VCaP (cell line): ENCODE measurements at regions not wholly inside any gene's neighbourhood (a gene's known extent, or its start where the extent isn't known, plus 50 kb on each side); places are given as distances from the start of the nearest gene placed in this dataset.

Experiments
- H3K27ac ChIP-seq: fragments of 450-650 bp; 2 replicates; pipeline ENCODE4 v1.5.1; 2017
- TF ChIP-seq, protein P1 (sequence below): fragments of 450-650 bp; conservative IDR thresholded peaks from 2 replicates; pipeline ENCODE4 v1.5.1; 2017; ENCODE audit warnings: mild to moderate bottlenecking, moderate library complexity

DNA sequence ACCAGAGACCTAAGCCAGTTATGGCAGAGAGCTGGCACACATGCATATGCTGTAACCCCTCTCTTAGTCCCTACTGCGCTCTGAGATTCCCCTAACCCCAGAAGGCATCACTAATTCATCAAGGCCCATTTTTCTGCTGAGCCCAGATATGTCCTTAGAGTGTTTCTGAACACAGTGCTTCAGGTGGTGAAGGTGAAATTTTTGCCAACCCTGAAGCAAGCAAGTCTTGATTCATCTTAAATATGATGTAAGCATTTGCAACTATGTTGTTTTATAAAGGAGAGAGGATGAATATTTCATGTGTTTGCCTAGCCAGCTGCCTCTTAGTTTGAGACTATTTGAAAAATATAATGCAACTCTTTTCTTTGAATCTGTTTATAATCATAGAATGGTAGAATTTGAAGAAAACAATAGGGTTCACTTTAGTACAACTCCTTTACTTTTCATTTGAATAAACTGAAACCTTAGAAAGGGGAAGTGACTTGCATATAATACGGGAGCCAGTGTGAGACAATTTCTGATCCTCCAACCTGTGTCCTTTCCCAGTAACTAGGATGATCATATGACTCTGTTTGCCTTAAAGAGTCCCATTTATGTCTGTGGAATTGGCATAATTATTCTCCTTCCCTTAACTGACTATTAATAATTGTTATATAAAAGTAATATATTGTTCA, 194.3 kb upstream of the MTNR1B start:
- TF ChIP-seq, protein P1, sequence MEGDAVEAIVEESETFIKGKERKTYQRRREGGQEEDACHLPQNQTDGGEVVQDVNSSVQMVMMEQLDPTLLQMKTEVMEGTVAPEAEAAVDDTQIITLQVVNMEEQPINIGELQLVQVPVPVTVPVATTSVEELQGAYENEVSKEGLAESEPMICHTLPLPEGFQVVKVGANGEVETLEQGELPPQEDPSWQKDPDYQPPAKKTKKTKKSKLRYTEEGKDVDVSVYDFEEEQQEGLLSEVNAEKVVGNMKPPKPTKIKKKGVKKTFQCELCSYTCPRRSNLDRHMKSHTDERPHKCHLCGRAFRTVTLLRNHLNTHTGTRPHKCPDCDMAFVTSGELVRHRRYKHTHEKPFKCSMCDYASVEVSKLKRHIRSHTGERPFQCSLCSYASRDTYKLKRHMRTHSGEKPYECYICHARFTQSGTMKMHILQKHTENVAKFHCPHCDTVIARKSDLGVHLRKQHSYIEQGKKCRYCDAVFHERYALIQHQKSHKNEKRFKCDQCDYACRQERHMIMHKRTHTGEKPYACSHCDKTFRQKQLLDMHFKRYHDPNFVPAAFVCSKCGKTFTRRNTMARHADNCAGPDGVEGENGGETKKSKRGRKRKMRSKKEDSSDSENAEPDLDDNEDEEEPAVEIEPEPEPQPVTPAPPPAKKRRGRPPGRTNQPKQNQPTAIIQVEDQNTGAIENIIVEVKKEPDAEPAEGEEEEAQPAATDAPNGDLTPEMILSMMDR, result no peak
- H3K27ac ChIP-seq, result no peak overlapping the region

DNA sequence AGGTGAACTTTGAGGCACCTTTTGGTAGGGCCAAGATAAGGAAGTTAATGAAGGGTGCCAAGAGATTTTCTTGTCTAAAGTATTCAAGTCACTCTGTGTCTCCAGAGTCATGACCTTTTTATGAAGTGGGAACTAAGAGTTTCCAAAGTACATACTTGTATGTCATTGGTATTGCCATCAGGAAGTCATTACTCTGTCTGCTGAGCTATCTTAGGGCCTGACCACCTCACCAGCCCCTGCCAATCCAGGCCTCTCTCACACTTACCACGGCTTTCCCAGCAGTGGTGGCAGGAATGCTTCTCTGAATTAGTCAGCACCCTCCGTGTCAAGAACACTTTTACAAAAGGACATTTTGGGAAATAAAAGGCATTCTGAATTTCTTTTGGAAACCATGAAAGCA, 192.8 kb upstream of the MTNR1B start:
- no peak overlapping the region for H3K27ac ChIP-seq
- TF ChIP-seq, protein P1, result no peak

DNA sequence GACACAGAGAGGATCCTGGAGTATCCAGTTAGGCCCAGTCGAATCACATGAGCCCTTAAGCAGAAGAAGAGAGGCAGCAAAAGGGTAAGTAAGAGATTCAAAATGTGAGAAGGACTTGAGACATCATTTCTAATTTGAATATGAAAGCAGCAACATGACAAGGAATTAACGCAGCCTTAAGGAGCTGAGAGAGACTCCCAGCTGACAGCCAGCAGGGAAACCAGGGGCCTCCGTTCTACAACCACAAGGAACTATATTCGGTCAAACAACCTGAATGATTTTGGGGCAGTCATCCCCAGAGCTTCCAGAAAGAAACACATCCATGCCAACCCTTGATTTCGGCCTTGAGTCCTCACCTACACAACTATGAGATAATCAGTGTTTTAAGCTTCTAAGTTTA, 189.7 kb upstream of the MTNR1B start:
- H3K27ac ChIP-seq, result no peak overlapping the region
- TF ChIP-seq, protein P1, result no peak

DNA sequence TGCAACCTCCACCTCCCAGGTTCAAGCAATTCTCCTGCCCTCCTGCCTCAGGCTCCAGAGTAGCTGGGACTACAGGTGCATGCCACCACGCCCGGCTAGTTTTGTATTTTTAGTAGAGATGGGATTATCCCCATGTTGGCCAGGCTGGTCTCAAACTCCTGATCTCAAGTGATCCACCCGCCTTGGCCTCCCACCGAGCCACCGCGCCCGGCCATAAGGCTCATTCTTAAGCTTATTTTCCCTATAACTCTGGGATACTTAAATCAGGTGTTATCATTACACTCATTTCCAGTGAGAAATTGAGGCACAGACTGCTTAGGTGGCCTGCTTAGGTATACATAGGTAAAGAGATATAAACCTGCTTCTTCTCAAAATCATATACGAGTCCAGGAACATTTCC, 188.3 kb upstream of the MTNR1B start:
- H3K27ac ChIP-seq, result no peak overlapping the region
- TF ChIP-seq, protein P1, result no peak

DNA sequence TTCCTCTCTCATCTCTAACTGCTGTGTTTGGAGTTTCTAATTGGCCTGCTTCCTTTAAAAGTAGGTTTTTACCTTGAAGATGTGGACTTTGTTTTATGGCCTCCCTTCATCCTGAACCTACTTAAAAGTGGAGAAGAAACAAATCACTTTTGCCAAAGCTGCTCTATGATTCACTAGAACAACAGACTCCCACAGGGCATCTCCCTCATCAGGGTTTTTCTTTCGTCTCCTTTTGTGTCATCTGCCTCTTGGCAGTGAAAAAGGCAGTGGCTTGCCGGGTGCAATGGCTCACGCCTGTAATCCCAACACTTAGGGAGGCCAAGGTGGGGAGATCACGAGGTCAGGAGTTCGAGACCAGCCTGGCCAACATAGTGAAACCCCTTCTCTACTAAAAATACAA, 186.6 kb upstream of the MTNR1B start:
- TF ChIP-seq, protein P1, result no peak
- H3K27ac ChIP-seq, result no peak overlapping the region

DNA sequence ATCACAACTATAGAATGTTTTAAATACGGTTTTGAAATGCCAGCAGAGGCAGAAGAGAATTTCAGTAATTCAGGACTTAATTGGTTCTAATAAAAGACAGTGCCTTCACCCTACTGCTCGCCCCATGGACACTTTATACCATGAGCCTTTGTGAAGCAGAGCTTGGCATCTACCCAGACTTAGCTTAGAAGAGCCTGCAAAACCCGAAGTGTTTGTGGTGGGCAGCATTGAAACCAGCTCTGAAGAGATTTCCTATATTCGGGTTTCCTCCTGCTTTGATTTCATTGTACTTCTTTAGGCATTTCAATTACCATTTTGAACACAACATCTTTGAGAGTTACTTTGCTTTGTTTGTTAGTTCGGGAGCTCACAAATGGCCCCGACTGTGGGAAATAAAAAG, 185.1 kb upstream of the MTNR1B start:
- H3K27ac ChIP-seq, result no peak overlapping the region
- TF ChIP-seq, protein P1, result no peak

DNA sequence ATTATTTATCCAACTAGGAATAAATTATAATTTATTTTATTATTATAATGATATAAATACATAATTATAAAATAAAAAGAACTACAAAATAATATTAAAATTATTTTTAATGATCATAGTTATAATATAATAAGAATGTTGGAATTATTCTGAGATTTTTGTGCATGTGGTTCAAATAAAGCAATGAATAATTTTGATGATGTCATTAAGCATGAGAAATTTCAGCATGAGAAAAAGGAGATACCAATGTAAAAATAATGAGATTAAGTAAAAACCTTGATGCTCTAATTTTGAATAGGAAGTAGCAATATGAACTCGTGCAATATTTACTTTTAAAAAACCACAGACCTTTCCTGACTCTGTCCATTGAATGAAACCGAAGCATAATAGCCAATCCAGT, 181.8 kb upstream of the MTNR1B start:
- TF ChIP-seq, protein P1, result no peak
- H3K27ac ChIP-seq, result no peak overlapping the region
